ENCODE measurements at regions not wholly inside any gene's neighbourhood (a gene's known extent, or its start where the extent isn't known, plus 50 kb on each side); places are given as distances from the start of the nearest gene placed in this dataset.

GRCh38 chr7:126215785-126216184 is 1037.0 kb downstream of the GRM8 start:
- H3K4me3 Mint-ChIP-seq (ENCODE audit: low read depth), result no peak overlapping the region
- TF ChIP-seq CTCF (IDR thresholded peaks at IDR 0.05; ENCODE audit: unreplicated experiment), result no peak
- no peaks in the 10 kb centered on the region for H3K4me1 Mint-ChIP-seq (ENCODE audit: low read depth)
- H3K27me3 Mint-ChIP-seq, result no peaks in the 10 kb centered on the region
- peaks cover 17% of the 10 kb centered on the region for H3K9me3 Mint-ChIP-seq (ENCODE audit: low read depth)
- DNase-seq (ENCODE audit: low spot score, unreplicated experiment), result no peak
- H3K36me3 Mint-ChIP-seq (ENCODE audit: insufficient read depth), result no peaks in the 10 kb centered on the region
- H3K27ac Mint-ChIP-seq, result no peak overlapping the region

GRCh38 chr7:126213876-126214275 is 1038.9 kb downstream of the GRM8 start:
- TF ChIP-seq CTCF (IDR thresholded peaks at IDR 0.05; ENCODE audit: unreplicated experiment), result no peak
- DNase-seq (ENCODE audit: low spot score, unreplicated experiment), result no peak
- Mint-ChIP-seq H3K4me3 (ENCODE audit: low read depth) (no peak overlapping the region), H3K27me3 (no peaks in the 10 kb centered on the region), H3K9me3 (ENCODE audit: low read depth) (peaks cover 3% of the 10 kb centered on the region), H3K27ac (no peak overlapping the region), H3K4me1 (ENCODE audit: low read depth) (no peaks in the 10 kb centered on the region), H3K36me3 (ENCODE audit: insufficient read depth) (no peaks in the 10 kb centered on the region)

GRCh38 chr7:126211875-126212274 is 1040.9 kb downstream of the GRM8 start:
- TF ChIP-seq CTCF (IDR thresholded peaks at IDR 0.05; ENCODE audit: unreplicated experiment), result no peak
- H3K4me1 Mint-ChIP-seq (ENCODE audit: low read depth), result no peaks in the 10 kb centered on the region
- no peak overlapping the region for H3K4me3 Mint-ChIP-seq (ENCODE audit: low read depth)
- no peaks in the 10 kb centered on the region for H3K9me3 Mint-ChIP-seq (ENCODE audit: low read depth)
- peaks cover 3% of the 10 kb centered on the region for H3K27me3 Mint-ChIP-seq
- H3K36me3 Mint-ChIP-seq (ENCODE audit: insufficient read depth), result no peaks in the 10 kb centered on the region
- no peak for DNase-seq (ENCODE audit: low spot score, unreplicated experiment)
- no peak overlapping the region for H3K27ac Mint-ChIP-seq

- Mint-ChIP-seq H3K36me3 (ENCODE audit: insufficient read depth) (no peaks in the 10 kb centered on the region), H3K27me3 (peaks cover 3% of the 10 kb centered on the region), H3K4me3 (ENCODE audit: low read depth) (no peak overlapping the region)
Measured at GRCh38 chr7:126210707-126211106, 1042.0 kb downstream of the GRM8 start.

GRCh38 chr7:126203185-126203584 is 1049.6 kb downstream of the GRM8 start:
- H3K27ac Mint-ChIP-seq, result no peak overlapping the region
- no peaks in the 10 kb centered on the region for H3K27me3 Mint-ChIP-seq
- no peaks in the 10 kb centered on the region for H3K36me3 Mint-ChIP-seq (ENCODE audit: insufficient read depth)
- TF ChIP-seq CTCF (IDR thresholded peaks at IDR 0.05; ENCODE audit: unreplicated experiment), result no peak
- H3K4me1 Mint-ChIP-seq (ENCODE audit: low read depth), result no peaks in the 10 kb centered on the region
- no peak for DNase-seq (ENCODE audit: low spot score, unreplicated experiment)
- no peaks in the 10 kb centered on the region for H3K9me3 Mint-ChIP-seq (ENCODE audit: low read depth)
- no peak overlapping the region for H3K4me3 Mint-ChIP-seq (ENCODE audit: low read depth)

More at GRCh38 chr7:126210707-126211106, 1042.0 kb downstream of the GRM8 start:
- TF ChIP-seq CTCF (IDR thresholded peaks at IDR 0.05; ENCODE audit: unreplicated experiment), result no peak
- DNase-seq (ENCODE audit: low spot score, unreplicated experiment), result no peak
- Mint-ChIP-seq H3K27ac (no peak overlapping the region), H3K9me3 (ENCODE audit: low read depth) (no peaks in the 10 kb centered on the region), H3K4me1 (ENCODE audit: low read depth) (no peaks in the 10 kb centered on the region)

All from progenitor cell of endocrine pancreas (in vitro differentiated cells).